ENCODE measurements at regions not wholly inside any gene's neighbourhood (a gene's known extent, or its start where the extent isn't known, plus 50 kb on each side); places are given as distances from the start of the nearest gene placed in this dataset.

DNA sequence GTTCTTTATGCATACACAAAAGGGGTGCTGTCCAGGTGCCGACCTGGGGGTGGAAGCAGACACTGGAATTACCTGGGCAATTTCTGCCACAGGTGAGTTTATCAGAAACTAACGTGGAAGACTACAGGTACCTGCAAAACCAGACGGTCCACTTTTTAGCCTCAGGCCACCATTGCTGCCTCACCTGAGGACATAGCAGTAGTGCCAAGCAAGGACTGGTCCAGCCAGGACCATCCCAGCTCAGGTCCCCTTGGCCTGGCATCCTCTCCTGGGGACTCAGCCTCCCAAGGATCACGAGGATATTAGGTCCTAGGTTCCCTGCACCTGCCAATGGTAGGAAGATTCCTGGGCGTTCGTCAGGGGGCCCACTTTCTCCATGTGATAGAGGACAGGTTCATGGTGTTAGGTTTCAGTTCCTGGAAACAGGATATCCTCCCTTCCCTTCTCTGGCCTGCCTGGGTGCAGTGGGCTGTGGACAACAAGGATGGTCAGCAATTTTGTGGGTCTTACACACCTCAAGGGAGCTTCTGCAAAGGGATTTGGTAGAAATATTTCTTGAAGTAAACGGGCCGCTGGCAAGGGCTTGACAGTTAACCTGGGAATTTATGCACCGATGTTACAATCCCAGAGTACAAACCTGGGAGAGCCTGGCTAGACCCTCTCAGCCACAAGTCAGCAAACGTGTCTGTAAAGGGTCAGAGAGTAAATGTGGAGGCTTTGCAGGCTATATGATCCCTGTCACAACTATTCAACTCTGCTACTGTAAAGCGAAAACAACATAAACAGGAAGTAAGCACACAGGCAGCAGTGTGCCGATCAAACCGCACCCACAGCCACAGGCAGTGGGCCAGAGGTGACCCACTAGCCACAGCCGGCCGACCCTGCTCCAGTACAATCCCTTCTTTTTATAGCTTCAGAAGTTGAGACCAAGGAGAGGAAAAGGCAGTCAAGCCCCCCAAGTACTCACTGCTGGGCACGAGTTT, 71.4 kb upstream of the RAB4A start:
- DNase-seq, result peak in 1 of 2 donors; percentile 32
- Histone ChIP-seq H3K27me3 (no peaks in the 10 kb centered on the region), H3K4me3 (replicated peaks in 1 of 3) (no peak overlapping the region), H3K4me1 (peaks cover 6 to 20% of the 10 kb centered on the region in 2 donors), H3K9me3 (no peaks in the 10 kb centered on the region), H3K36me3 (no peaks in the 10 kb centered on the region), H3K27ac (no peak overlapping the region)
- intact Hi-C loops (cut with DNase I), result no loop called here
- 74 to 77% methylated on average over 13 to 16 of the region's 16 CpGs for WGBS, 2 donors
- TF ChIP-seq, protein P1, sequence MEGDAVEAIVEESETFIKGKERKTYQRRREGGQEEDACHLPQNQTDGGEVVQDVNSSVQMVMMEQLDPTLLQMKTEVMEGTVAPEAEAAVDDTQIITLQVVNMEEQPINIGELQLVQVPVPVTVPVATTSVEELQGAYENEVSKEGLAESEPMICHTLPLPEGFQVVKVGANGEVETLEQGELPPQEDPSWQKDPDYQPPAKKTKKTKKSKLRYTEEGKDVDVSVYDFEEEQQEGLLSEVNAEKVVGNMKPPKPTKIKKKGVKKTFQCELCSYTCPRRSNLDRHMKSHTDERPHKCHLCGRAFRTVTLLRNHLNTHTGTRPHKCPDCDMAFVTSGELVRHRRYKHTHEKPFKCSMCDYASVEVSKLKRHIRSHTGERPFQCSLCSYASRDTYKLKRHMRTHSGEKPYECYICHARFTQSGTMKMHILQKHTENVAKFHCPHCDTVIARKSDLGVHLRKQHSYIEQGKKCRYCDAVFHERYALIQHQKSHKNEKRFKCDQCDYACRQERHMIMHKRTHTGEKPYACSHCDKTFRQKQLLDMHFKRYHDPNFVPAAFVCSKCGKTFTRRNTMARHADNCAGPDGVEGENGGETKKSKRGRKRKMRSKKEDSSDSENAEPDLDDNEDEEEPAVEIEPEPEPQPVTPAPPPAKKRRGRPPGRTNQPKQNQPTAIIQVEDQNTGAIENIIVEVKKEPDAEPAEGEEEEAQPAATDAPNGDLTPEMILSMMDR (IDR thresholded peaks at IDR 0.05), result no peak
- no peak for TF ChIP-seq POLR2A (IDR thresholded peaks at IDR 0.05)

DNA sequence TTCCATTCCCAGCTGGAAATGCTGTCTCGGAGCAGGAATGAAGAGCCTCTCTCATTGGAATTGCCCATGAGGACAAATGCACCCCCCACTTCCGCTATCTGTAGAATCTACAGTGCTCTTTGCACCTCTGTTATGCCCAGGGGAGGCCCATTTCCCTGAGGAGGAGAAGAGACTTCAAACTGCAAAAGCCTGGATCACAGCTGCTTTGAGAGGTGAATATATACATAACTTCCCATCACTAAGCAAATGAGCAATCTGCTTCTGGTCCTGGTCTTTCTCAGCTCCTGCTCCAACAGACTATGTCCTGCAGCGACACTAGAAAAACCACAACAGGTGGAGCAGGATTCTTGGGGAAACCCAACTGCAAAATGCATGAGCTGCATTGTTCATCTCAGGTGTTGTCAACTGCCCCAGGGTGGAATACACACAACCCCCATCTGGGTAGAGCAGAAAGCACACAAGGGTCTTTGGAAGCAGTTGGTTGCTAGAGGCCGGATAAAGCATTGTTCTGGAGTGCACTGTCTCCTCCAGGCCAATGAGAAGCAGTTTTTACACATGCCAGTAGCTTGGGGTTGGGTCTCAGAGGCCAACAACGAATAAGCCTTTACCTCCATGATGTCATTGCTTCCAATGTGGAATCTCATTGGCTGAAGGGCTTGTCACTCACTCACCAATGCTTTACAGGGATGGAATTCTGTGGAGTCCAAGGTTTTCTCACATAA, 67.7 kb upstream of the RAB4A start:
- DNase-seq, result no peak
- Histone ChIP-seq H3K36me3 (no peaks in the 10 kb centered on the region), H3K27me3 (no peaks in the 10 kb centered on the region), H3K27ac (peak overlapping the region in 1 of 3 donors; percentile 99), H3K9me3 (no peaks in the 10 kb centered on the region), H3K4me3 (replicated peaks in 1 of 3) (no peak overlapping the region), H3K4me1 (peaks cover 30 to 46% of the 10 kb centered on the region in 2 donors)
- WGBS, 2 donors, result 85 to 88% methylated on average over 5 of the region's 5 CpGs
- intact Hi-C loops (cut with DNase I), result no loop called here
- TF ChIP-seq, protein P1 (IDR thresholded peaks at IDR 0.05), result no peak
- TF ChIP-seq POLR2A (IDR thresholded peaks at IDR 0.05), result no peak

DNA sequence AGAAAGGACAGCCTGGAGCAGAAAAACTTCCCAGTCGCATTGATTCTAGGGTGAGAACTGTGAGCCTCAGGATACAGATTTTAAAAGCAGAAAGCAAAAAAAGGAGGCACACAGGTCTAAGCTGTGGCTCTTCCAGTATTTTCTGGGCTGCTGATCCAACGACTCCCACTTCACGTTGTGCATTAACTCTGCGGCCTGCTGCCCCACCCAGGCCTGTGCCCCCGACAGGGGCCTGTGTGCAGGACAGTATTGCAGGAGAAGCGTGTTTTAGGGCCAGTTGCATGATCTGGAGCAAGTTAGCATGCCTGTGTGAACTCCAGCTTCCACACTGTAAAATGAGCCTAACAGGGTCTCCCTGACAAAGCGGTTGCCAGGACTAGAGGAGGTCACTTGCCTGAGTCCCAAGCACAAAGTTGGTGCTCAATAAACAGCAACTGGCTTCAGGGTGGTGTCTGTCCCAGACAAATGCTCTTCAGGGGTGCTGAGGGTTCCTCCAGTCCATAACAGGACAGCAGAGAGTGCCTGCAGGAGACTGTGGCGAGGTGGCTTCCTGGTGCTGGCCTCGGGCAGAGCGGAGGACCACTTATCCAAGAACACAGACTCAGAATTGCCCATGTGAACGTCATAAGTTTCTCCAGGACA, 66.8 kb upstream of the RAB4A start:
- 88 to 94% methylated on average over 9 to 11 of the region's 11 CpGs for WGBS, 2 donors
- Histone ChIP-seq H3K27ac (peak overlapping the region; percentile 89 to 99 (median 90)), H3K4me3 (replicated peaks in 1 of 3) (no peak overlapping the region), H3K36me3 (no peaks in the 10 kb centered on the region), H3K27me3 (no peaks in the 10 kb centered on the region), H3K9me3 (no peaks in the 10 kb centered on the region), H3K4me1 (peaks cover 36 to 52% of the 10 kb centered on the region in 2 donors)
- intact Hi-C loops (cut with DNase I), result no loop called here
- no peak for DNase-seq
- TF ChIP-seq, protein P1 (IDR thresholded peaks at IDR 0.05), result no peak
- TF ChIP-seq POLR2A (IDR thresholded peaks at IDR 0.05), result no peak

GRCh38 chr1:229204921-229205777, 65.8 kb upstream of the RAB4A start:
- peak in 1 of 2 donors; percentile 33 for TF ChIP-seq POLR2A (IDR thresholded peaks at IDR 0.05)
- TF ChIP-seq, protein P1 (IDR thresholded peaks at IDR 0.05), result no peak
- no peaks in the 10 kb centered on the region for H3K9me3 ChIP-seq
- peak overlapping the region; percentile 89 to 99 (median 90) for H3K27ac ChIP-seq
- no peak overlapping the region for H3K4me3 ChIP-seq (replicated peaks in 1 of 3)
- H3K36me3 ChIP-seq, result no peaks in the 10 kb centered on the region
- intact Hi-C loops (cut with DNase I), result no loop called here
- peak; percentile 39 to 44 for DNase-seq
- H3K4me1 ChIP-seq, result peaks cover 36 to 42% of the 10 kb centered on the region in 2 donors
- H3K27me3 ChIP-seq, result no peaks in the 10 kb centered on the region
- 30 to 38% methylated on average over 17 of the region's 17 CpGs for WGBS, 2 donors
